HG03460 (cell line): ENCODE measurements at regions not wholly inside any gene's neighbourhood (a gene's known extent, or its start where the extent isn't known, plus 50 kb on each side); places are given as distances from the start of the nearest gene placed in this dataset.
"Not testable (repeated sequence)": the region's sequence is repeated elsewhere in the genome, so short reads cannot be mapped to it uniquely, and the experiment has no call there.

Experiments used
- ATAC-seq: cut with Tn5 transposase; IDR thresholded peaks from one replicate; pipeline ENCODE4 v1.9.1; 2021; ENCODE audit not compliant: unreplicated experiment

DNA sequence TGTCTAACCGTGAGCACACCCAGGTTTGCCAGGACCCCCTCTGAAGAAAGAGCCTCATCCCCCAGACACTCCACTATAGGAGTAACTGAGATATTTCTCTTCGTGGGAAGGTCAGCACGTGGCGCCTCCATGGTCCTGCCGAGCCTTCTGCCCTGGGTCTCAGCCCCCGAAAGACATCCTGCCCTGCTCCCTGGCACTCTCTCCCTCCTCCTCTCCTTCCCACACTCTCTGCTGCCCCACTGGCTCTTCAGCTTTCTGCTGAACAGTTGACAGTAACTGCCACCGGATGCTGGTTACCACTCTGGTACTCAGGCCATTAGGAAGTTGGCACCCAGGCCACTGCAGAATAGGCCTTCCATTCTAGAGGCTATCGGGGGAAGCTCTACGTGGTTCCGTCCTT is 185.2 kb downstream of the UACA start:
- no peak for ATAC-seq

GRCh38 chr15:70576696-70577095 is 186.7 kb downstream of the UACA start:
- ATAC-seq = no peak

GRCh38 chr15:70576276-70576675 is 187.1 kb downstream of the UACA start:
- ATAC-seq = no peak

GRCh38 chr15:70575231-70576226 is 187.8 kb downstream of the UACA start:
- ATAC-seq = no peak

DNA sequence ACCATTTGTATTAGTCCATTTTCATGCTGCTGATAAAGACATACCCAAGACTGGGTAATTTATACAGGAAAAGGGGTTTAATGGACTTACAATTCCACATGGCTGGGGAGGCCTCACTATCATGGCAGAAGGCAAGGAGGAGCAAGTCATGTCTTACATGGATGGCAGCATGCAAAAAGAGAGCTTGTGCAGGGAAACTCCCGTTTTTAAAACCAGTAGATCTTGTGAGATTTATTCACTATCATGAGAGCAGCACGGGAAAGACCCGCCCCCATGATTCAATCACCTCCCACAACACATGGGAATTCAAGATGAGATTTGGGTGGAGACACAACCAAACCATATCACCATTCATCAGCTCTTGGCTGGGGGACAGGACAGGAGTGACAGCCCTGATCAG is 189.0 kb downstream of the UACA start:
- not testable (repeated sequence) for ATAC-seq

DNA sequence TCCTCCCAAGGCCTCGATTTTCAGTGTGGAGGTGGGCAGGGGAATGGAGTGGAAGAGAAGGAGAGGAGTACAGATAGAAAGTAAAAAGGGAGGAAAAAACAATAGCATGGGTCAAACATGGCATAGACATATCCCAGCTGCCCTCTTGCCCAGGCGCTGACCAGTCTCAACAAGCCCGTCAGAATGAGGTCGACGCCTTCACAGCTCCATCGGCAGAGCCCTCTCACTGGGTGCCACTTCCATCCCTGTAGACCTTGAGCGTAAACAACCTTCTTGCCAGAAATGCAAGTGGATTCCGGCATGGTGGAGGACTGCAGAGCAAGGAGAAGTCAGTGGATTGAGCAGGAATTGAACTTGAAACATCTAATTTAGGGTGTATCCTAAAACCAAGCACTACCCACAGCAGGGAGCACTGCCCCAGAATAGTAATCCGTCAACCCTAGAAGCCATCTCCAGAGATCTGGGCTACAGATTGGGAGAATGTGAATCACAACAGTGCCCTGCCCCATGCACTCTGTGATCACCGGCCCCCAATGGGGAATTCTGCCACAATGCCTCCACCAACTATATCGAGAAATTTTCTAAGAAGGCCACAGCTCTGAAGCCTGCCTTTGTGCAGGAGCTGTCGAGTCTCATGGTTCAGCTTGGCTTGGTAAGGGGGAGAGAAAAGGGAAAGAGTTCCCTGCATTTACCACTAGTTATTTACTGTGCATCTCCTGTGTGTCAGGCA is 190.1 kb downstream of the UACA start:
- no peak for ATAC-seq

GRCh38 chr15:70569714-70570231 is 193.6 kb downstream of the UACA start:
- no peak for ATAC-seq

GRCh38 chr15:70569091-70569713 is 194.2 kb downstream of the UACA start:
- no peak for ATAC-seq

DNA sequence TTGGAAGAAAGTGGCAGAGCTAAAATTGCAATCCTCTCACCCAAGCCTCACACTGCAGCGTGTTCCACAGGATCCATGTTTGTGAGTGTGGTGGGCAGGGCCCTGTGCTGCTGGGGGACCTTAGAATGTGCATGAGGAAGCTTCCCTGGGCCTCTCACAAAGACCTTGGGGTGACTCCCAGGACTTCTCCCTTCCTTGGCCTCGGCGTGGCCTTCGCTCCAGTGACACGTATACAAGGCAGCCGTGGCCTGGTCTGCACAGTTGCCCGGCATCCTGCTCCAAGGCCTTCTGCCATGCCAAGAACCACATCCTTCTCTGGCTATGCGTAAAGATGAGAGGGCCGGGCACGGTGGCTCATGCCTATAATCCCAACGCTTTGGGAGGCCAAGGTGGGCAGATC is 196.4 kb downstream of the UACA start:
- ATAC-seq = no peak

DNA sequence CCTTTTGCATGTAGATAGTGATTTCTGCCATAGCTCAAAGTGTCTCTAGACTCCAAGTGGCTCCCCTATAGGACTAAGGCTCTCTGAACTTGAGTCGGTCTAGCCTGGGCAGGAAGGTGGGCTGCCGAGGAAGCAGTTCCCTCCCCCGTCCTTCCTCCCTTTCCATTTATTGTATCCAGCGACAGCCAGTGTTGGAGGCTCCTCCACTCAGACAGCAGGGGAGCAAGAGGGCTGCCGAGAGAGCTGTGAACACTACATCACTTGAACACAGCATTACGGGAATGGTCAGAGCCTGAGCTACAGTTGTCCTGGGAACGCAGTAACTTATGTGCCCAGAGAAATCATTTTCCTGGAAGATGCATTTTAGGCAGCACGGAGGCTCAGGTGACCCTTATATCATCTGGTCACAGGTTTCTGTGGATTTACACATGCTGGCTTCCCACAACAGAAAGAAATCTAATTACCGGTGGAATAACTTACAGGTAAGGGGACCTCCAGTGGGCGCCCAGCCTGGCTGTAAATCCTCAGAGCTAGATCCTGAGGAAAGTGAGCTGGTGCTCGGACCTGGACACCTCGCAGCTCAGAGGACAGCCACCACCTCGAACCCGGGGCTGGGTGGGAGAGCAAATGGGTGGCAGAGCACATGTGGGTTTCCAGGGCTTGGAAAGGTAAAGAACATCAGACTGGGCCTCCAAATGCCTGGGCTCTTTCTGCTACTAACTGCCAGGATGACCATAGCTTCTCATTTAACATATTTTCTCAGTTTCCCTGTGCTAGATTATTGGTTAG is 197.1 kb downstream of the UACA start:
- no peak for ATAC-seq

- no peak for ATAC-seq
These were observed 199.7 kb downstream of the UACA start for GRCh38 chr15:70563561-70564095.

DNA sequence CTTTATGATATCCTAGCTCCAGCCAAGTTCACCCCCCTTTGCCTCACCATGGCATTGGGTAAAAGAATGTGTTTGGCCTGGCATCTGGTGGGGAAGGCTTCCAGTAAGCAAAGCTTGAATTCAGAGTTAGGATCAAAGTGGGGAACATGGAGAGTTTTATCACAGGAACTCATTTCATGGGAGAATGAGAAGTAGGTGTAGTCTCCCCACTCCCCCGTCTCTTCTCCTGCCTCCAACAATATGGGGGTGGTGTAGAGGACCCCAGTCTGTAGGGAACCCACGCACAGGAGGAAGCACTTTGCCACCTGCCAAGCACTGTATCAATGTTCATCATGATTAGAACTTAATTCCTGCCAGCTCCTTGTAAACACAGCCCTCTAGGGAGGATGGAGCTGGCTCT is 200.5 kb downstream of the UACA start:
- ATAC-seq = no peak

- ATAC-seq = no peak
These were observed 201.5 kb downstream of the UACA start for GRCh38 chr15:70561885-70562284.

DNA sequence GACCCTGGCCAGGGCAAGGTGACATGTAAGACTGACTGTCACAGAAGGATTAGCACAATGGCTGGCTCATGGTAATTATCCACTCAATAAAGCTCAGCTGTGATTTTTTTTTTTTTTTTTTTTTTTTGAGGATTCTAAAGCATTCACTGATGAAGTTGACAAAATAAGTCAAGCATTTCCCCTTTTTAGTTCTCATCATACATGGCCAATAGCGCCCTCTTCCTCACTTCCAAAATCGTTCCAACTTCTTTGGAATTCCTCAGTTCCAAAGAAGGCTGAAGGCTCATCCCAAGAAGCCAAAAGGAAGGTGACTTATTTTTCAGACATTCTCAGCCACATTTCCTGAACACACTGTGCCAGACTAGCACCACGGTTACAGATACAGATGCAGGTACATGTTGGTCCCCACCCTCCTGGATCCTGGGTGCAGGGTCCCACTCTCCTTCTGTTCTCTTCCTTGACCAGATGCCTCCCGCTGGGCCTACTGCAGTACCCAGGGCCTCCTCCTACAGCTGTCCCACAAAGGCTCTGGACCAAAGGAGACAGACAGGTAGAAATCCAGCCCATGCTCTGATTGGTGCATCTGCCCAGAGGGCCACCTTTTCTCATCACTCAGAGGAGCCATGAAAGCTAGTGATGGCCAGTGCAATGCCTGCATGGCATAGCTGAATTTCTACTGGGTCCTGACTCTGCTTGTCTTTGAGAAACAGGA is 202.6 kb downstream of the UACA start:
- ATAC-seq = no peak

DNA sequence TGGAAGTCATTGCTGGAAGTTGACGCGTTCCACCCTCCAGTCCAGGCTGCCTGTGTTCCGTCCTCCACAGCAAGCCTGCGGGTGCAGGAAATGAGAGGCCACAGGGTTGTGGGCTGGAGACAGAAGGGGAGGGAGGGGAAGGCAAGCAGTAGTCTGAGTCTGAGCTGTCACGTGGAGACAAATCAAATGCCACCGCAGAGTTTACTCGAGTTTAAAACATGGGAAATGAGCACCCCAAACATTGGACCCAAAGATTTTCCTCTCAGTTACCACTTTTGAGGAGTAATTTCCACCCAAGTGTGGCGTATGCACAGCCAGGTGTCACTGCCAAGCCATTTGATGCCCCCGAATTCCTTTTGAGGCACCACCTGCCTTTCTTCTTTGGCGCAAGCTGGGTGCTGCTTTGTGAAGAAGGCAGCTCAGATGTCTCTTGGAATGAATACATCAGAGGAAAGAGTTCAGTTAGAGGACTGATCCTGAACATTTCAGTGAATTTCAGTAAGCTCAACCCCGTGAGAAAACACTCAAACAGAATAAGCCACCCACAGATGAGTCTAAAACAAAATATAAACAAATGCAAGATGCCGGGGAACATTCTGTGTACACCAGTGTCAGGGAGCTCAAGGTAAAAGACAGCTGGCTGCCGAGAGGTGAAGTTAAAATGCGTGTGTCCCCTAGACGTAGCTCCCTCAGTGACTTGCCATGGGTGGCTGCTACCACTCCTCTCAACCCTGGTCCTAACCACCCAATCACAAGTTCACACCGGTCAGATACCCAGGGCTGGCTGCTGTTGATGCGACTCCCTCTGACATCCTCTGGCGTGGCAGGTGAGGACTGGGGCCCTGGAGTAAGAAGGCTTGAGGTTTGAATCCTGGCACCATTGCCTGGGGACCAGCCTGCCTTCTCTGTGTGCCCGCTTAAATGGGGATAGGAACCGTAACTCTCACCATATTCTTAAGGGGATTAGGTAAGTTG is 203.8 kb downstream of the UACA start:
- ATAC-seq = no peak

DNA sequence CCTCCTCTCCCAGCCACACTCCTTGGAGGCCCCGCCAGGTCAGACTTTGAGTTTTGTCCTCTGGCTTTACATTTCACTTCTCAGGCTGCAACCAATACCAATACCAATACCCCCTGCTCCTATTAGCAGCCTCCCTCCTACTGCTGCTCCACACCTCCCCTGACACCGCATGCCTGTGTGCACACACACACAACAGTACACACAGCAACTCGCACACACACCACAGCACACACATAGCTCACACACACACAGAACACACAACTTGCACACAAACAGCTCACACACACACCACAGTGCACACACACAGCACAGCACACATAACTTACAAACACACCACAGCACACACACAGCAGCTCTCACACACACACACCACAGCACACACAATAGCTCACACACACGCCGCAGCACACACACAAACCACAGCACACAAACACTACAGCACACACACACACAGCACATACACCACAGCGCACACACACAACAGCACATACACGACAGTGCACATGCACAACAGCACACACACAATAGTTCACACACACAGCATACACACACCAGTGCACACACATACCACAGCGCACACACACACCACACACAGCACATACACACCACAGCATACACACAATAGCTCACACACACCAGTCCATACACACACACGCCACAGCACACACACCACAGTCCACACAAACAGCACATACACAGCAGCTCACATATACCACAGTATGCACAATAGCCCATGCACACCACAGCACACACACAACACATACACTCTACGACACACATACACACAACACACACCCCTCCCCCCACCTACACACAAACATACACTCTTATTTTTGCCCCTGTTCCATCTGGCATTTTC is 204.7 kb downstream of the UACA start:
- ATAC-seq = no peak

GRCh38 chr15:70557521-70558258 is 205.7 kb downstream of the UACA start:
- no peak for ATAC-seq
